ENCODE measurements at regions not wholly inside any gene's neighbourhood (a gene's known extent, or its start where the extent isn't known, plus 50 kb on each side); places are given as distances from the start of the nearest gene placed in this dataset.
A peak's percentile ranks its signal among the peaks of the same experiment; 100 is the strongest.

DNA sequence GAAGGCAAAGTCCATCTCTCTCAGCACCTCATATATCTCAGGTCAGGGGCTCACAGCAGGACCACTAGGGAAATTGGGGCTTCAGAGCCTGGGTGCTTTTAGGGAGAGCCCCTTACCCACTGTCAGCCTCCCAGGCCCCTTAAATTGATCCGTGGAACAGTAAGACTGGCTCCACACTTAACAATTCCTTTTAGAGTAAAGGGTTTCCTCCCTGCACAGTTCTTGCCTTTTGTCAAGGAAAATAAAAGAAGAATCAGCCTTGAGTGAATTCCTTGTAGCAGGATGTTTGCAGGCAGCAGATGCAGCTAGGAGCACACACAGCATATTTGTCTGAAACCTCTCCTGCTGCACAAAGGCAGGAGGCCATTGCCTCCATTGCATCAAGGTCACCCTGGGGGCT is 184.9 kb downstream of the SEC16B start:
- DNase-seq: no peak

DNA sequence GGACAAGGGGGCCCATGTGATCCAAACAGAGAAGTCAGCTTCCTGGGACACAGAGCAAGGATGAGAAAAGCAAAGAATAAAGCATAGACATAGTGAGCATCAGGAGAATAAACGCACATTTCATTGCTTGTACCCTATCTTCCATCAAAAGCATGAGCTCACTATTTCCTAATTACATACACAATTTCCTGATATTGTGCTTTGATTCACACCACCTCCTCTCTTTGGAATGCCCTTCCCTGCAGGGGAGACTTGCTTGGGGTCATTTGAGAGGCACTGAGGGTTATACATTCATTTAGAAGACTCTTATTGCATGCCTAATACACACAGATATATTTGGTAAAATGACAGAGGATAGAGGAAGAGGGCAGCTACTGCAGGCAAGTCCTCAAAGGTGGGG is 185.4 kb downstream of the SEC16B start:
- DNase-seq: no peak

DNA sequence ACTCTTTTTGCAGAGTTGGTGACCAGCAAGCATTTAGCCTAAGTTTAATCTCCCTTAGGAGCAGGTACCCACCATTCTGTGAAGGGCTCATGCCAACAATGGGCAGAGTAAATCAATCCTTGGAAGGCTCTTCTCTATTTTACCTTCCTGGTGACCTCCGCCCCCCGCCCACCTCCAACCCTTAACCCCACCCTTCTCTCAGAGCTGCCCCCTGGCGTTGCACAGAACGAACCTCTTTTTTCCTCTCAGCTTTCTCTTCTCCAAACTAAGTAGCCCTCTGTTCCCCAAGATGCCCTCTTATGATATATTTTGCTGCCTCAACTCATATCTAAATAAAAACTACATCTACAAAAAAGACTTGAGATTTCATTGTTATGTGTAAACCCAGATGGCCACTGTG is 186.8 kb downstream of the SEC16B start:
- peak in 2 of 4 experiments; percentile 1 to 6 for DNase-seq

DNA sequence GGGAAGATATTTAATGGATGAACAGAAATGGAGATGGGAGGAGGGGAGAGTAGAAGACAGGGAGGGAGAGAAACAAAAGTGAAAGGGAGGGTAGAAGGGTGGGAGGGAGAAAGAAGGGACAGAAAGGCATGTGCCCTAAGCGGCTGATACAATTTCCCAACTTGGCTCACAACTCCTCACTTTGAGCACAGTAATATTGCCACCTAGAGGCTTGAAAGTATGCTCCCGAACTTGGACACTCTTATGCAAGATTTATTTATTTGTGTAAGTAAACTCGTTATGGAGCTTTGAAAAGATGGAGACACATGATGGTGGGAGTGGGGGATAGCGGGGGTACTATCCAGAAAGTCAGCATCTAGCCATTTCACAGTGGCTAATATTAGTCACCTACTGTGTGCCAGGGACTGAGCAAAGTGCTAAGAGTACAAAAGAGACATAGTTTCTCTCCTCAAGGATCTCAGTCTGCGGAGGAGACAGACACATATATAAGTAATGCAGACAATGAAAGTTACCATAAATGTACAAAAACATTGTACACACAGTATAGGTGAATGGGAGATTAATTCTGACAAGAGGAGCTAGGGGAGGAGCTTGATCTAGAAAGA is 189.7 kb downstream of the SEC16B start:
- peak in 2 of 4 experiments; percentile 1 to 16 for DNase-seq

DNA sequence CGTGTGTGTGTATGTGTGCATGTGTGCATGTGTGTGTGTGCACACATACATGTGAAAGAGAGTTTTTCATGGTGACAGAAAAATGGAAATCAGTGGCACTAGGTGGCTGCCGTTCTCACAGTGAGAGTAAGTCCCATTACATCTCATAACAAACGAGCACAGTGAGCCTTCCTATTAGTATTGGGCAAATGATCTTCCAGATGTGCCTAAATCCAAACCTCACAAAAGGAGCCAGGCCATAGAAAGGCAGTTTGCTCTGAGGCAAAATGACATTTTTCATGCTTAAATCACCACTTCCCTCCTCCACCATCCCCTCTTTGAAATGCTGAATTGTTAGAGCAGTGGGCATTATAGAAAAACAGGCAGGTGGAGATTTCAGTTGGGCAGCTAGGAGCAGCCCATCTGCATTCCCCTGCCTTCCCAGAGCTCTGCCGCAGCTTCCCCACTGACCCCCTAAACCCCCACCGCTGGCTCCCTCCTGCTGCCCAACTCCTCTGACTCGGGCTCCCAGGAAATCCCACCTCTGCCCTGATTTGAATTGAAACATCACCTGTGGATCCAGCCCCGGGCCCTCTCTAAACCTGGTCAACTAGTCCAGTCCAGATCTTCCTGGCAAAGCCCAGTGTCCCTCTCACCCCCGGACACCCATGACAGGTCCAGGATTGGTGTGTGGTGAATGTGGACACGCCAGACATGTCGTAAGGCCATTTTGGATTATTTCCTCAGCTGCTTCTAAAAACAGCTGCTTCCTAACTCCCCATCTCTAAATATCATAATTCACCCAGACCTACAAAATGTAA is 190.5 kb downstream of the SEC16B start:
- DNase-seq: no peak

DNA sequence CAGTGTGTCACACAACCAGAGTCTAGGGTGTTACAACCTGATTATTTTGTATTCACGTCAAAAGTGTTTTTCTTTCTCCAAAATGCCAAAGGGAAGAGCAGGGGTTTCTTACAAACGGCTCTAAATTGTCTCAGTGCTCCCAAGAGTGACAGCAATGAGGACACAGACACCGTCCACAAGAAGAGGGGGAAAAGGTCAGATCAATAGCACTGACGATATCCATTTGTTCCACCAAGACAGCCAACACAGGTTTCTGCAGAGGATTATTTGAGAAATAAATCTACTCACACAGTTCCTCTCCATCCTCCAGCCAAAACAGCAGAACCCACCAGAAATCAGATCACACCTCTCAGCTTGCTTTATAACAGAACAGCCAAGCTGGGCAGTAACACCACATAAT is 193.9 kb downstream of the SEC16B start:
- DNase-seq: no peak

DNA sequence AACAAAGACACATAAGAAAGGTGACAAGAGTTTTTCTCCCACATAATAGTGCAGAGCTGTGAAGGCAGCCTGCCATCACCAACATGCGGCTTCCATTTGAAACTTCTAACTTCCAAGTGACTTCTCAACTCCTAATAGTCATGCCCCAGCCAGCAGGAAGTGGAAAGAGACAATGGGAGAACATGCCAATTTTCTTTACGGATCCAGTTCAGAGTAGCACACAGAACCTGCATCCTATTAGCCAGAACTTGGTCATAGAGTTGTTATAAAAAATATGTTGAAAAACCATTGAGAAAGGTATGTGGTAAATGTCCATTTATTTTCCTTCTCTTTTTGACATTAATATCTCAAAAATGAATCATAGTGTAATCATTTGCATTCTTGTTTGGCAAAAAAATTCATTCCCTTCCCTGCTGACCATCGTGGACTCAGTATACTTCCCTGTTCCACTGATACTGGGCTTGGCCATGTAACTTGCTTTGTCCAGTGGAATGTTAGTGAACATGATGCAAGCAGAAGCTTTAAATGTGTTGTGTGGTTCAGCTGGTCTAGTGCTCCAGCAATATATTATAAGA is 197.4 kb downstream of the SEC16B start:
- DNase-seq: no peak

DNA sequence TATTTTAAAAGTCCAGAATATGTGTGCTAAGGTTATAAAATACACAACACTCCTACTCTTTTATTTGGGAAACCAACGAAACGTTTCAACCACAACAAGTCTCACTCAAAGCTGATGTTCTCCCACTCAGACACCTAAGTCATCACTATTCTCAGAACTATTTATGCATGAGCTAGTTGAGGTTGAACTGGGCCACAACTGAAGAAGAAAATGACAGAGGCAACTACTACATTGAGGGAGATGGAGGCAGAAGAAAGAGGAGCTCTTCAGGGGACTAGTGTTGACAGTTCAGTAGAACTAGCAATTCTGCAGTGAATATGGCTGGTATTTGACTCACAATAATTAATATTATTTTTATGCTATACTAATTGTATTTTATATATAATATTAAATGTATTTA is 198.2 kb downstream of the SEC16B start:
- DNase-seq: no peak

DNA sequence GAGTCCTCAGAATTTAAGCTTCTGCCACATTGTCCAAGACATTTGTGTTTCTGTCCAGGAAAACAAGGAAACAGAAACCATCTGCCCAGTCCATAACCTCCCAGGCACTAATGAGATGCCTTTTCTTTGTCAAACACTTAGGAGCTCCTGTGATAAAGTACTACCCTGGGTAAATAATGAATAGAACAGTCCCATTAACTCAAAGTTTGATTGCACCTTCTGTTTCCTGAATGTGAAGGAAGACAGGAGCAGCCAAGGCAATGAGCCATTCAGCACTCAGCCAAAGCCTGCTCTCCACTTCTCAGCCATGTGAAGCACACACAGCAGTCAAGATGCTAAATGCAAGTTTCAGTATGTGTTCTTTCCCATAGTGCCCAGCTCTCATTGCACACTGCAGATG is 199.8 kb downstream of the SEC16B start:
- DNase-seq: no peak

DNA sequence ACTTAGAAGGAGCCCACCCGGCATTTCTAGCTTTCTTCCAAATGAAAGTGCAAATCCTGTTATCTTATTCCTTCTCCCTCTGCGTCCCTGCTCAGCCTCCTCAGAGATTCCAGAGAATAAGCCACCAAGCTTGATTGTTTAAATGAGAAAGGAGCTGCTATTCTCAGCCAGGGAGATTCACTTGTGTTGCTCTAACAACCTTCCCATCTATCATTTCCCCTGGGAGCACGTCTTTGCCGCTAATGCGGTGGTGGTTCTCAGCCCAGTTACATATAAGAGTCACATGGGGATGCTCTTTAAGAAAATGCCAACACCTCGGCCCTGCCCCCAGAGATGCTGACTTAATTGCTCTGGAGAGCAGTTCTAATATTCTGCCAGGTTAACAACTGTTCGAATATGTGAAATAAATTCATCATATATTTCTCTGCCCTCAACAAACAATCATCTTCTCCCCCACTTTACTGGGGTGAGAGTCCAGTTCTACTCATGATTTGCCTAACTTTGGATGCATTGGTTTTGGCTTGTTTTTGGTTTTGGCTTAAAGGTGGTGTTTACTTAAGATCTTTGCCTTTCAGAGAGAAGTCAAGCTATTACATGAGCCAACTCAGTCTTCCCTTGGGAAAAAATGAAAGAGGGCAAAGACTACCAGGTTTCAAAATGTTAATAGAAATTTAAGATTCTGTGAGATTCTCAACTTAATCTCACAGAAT is 213.9 kb downstream of the SEC16B start:
- DNase-seq: no peak

DNA sequence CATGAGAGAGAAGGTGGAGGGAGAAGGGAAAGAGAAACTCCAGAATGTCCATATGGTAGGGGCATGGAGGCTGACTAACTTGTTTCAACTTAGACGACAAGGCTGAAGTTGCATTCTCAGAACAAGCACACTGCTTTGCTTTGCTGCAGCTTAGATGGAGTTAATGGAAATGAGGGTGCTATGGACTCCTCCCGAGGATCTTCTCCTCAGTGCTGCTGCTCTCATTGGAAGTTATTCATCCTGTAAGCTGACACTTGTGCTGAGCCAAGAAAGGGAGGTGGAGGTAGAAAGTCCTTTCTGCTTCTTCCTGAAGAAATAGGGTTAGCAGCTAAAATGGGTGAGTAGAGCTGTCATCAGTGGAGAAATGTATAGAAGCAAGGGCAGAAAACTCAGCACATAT is 215.3 kb downstream of the SEC16B start:
- DNase-seq: no peak

DNA sequence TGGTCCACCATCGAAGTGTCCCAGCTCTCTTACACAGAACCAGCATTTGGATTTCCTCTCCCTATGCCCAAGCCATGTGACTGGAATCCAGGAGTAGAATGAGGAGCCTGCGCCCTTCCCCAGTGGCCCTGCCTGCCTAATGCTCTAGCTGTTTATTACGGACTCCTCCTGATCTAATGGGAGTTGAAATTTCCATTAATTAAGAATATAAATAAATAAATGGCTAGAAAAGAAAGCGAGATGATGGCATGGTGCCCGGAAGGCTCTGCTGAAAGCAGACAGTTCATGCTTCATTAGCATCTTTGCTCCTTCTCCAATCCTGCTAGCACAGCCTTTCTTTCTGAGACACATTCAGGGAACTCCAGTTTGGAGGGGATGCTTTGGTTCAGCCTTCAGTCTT is 216.2 kb downstream of the SEC16B start:
- no peak for DNase-seq

DNA sequence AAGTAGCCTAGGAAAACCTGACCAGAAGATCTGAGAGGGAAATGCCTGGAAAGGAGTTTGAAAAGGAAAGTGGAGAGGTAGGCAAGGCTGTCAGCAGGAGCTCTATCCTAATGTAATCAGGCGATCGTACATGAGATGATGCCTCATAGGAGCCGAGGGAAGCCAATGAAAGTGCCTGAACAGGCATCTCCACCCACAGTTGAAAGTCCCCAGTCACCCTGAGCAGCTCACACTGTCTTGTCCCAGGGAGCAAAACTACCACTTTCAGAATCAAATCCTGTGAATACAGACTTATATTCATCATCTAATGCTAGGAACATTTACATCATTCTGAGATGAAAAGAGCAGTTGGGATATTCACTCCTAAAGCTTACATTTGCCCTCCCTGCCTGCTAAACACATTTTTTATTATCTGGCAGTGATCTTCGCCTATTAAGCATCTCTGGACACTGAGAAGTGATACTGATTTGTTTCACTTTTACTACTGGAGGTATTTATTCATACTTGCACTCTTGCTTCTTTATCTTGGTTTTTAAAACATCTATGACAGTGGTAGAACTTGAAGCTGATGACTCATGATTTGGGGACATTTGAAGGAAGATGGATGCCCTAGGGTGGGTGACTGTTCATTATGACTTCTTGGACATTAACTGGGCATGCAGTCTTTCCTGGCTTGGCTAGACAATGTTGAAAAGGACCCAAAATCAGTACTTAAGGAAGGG is 221.6 kb downstream of the SEC16B start:
- DNase-seq: no peak

DNA sequence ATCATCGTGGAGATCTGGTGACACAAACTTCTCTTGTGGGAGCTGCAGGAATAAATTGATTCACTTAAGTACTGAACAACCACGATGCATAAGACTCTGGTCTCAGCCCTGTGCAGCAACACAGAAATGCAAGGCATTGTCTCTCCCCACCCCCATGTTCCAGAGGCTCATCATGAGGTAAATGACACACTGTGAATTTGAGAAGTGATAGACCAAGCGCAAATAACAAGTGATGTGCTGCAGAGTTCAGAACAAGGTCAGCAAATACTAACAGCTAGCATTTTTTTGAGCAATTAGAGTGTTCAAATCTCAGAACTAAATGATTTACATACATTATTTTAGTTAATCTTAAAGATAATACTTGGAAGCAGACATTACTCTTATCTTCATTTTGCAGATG is 223.7 kb downstream of the SEC16B start:
- no peak for DNase-seq

DNA sequence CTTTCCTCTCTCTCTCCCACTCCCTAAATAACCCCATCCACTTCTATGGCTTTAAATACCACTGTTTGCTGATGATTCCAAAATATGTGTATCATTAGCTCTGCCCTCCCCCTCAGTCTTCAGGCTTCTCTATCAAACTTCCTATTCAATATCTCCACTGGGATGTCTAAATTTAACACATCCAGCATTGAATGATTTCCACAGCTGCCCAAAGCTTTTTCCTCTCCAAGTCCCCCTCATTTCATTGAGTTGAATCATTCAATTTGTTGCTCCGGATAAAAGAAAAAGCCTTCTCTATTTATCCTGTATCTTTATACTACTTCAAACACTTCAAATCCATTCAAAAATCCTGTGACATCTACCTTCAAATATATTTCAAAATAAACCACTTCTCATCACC is 225.0 kb downstream of the SEC16B start:
- DNase-seq: no peak

DNA sequence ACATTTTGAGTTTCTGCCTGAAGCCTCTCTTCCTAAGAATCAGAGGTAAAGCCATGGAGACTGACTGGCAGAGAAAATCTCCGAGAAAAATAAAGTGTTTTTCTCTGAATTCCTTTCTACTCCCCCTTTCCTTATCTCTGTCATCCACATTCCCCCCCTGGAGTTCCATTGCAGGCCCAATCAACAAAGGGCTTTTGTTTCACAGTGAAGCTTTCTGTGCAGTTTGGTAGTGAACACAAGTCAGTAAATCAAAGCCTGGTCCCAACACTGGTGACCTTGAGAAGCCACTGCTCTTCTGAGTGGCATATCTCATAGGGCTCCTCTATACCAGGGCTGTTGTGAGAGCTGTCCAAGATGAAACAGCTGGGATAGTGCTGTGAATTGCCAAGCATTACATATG is 228.4 kb downstream of the SEC16B start:
- DNase-seq: no peak

DNA sequence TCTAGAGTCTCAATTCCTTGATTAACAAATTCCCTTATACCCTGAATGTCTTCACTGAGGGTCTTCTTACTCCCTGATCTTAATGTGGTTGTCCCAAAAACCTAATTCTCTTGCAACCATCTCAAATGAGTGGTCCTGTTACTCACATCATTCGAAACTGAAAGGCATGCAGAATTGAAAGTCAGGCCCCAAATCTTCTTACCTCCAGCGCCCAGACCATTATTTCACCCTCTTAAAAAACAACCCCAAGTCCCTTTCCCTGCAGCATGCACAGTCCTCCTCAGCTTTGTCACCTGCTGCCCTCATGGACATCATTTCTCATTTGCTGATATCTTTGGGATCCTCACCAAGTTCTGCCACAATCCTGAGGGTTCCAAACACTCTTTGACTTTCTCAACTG is 230.1 kb downstream of the SEC16B start:
- no peak for DNase-seq

DNA sequence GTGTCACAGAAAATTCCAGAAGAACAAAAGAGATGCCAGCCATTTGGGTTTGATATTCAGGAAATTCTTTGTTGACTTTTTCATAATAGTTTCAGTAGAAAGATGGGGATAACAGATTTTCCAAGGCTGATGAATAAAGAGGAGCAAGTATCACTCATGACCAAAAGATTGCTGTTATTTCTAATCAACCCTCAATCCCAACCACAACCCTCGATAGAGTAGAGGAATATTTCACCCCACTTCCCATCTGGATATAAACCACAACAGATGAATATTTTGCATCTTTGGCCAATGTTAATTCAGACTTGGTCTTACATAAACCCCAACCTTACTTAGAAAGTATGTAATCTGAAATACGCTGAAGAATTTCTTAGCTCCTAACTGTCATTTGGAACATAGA is 232.4 kb downstream of the SEC16B start:
- DNase-seq: no peak

DNA sequence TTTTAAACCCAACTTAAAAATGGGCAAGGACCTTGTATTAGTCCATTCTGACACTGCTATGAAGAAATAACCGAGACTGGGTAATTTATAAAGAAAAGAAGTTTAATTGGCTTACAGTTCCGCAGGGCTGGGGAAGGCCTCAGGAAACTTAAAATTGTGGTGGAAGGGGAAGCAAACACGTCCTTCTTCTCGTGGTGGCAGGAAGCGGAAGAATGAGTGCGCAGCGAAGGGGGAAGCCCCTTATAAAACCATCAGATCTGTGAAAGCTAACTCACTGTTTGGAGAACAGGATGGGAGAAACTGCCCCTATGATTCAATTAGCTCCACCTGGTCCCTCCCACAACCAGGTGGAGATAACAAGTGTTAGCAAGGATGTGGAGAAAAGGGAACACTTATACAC is 237.7 kb downstream of the SEC16B start:
- DNase-seq: no peak

DNA sequence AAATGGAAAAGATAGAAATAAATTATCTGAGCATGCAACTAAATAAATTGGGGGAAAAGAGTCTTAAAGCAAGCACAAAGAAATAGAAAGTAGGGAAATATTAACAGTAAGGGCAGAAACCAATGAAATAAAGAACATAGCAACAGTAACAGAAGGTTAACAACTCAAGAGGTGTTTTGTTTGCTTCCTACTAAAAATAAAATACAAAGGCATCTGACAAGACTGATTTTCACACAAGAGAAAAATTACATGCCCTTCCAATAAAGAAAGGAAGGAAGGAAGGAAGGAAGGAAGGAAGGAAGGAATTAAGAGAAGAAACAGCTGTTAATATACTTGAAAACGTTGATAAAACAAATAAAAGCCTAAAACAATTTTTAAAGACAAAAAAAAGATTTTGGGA is 240.2 kb downstream of the SEC16B start:
- DNase-seq: no peak

DNA sequence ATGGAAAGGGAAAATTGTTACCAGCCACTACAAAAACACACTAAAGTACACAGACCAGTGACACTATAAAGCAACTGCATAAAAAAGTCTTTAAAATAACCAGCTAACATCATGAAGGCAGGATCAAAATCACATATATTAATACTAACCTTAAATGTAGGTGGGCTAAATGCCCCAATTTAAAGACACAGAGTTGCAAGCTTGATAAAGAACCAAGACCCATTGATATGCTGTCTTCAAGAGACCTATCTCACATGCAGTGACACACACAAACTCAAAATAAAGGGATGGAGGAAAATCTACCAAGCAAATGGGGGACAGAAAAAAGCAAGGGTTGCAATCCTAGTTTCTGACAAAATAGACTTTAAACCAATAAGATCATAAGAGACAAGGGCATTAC is 246.3 kb downstream of the SEC16B start:
- DNase-seq: no peak

DNA sequence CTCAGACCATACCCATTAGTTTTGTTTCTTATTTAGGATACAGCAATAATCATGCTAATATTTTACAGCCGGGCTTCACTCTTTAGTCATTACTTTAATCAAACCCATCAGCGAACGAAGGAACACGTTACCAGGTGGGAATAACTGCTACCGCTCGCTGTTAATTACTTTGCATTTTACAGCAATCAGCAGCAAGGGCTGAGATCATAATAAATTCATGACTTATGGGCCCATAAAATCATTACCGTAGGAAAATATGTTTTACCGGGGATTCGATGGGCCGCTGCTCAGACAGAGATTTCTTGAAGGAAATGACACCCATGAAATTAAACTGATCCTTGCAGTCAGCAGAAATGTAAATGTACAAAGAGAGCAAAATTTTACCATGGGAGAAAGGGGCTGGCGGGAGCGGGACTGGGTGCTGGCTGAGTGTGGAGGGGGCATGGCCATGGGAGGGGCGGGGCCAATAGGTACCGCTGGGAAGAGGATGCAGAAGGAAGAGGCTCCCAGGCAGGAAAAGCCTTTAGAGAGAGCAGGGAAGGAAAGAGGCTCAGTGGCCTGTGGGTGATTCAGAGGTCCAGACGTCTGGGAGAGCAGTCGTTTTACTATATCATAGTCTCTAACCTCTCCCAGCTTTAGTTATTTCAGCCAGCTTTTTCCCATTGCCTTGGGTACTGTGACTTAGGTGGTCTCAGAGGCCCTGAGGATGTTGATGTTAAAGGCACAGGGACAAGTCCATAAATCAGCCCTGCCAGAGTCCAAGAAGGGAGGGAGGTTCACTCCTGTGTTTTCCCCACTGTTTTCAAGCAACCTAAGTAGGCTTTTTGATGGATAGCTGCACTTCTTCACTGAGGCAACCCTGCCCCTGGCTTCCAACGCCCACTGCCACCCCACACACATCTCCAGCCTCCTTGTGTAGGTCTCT is 258.9 kb downstream of the SEC16B start:
- DNase-seq: no peak

Data from suppressor macrophage (primary cell).